Activated CD4-positive, alpha-beta memory T cell treated with anti-CD3 and anti-CD28 coated beads for 36 hours (primary cell): ENCODE measurements at regions not wholly inside any gene's neighbourhood (a gene's known extent, or its start where the extent isn't known, plus 50 kb on each side); places are given as distances from the start of the nearest gene placed in this dataset.
"Not testable (repeated sequence)": the region's sequence is repeated elsewhere in the genome, so short reads cannot be mapped to it uniquely, and the experiment has no call there.

Source experiments
- CTCF ChIA-PET: fragments of 350-600 bp; sonication (Branson Sonifier 250); formaldehyde crosslinking; loops from one replicate; lab custom pipeline; 2021; ENCODE audit warnings: antibody characterized with exemption, inconsistent platforms; lab: Charles Lee
- POLR2A ChIA-PET: fragments of 350-600 bp; sonication (Branson Sonifier 250); formaldehyde crosslinking; loops from one replicate; lab custom pipeline; 2021; ENCODE audit warnings: antibody characterized with exemption; lab: Charles Lee
- DNase-seq: peaks from one replicate; pipeline ENCODE4 v3.0.0-alpha.2; 2020
- H3K27ac Mint-ChIP-seq: one replicate; pipeline ENCODE4 v1.8.0; 2021; ENCODE audit warnings: mixed read lengths
- H3K27me3 Mint-ChIP-seq: one replicate; pipeline ENCODE4 v1.8.0; 2021; ENCODE audit warnings: mixed read lengths
- H3K36me3 Mint-ChIP-seq: one replicate; pipeline ENCODE4 v1.8.0; 2021; ENCODE audit warnings: mixed read lengths
- H3K4me1 Mint-ChIP-seq: one replicate; pipeline ENCODE4 v1.8.0; 2021; ENCODE audit warnings: low read depth, mixed read lengths
- H3K4me3 Mint-ChIP-seq: one replicate; pipeline ENCODE4 v1.8.0; 2021; ENCODE audit warnings: mild to moderate bottlenecking, mixed read lengths
- H3K9me3 Mint-ChIP-seq: one replicate; pipeline ENCODE4 v1.8.0; 2021; ENCODE audit warnings: mixed read lengths
- intact Hi-C: fragments of 100-400 bp; cut with micrococcal nuclease; formaldehyde crosslinking; loops from one replicate; pipeline ENCODE4 v1.15.1; 2023

DNA sequence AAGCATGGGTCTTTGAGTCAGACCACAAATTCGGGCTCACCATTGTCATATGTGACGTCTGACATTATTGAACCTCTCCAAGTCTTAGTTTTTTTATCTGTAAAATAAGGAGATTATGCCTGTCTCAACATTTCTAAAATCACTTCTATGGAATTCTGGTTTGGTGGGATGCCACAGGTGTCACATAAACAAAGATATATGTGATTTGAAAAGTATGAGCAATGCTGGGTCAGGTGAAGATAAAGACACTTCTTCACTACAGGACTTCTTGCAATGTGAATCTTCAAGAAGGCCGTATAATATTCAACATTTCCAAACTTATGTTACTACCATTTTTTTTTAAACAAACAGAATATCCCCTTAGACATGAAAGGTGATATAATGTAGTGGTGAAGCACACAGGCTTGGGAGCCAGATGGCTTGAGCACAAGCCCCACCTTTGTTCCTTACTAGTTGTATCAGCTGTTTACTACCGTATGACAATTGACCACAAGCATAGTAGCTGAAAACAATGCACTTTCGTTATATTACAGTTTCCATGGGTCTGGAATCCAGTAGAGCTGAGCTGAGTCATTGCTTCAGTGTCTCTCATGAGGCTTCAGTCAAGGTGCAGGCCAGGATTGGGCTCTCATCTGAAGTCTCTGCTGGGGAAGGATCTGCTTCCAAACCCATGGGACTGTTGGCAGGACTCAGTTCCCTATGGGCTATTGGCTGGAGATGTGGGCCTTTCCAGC is 87.7 kb downstream of the UTP18 start:
- H3K4me1 Mint-ChIP-seq: no peaks in the 10 kb centered on the region
- H3K36me3 Mint-ChIP-seq: no peaks in the 10 kb centered on the region
- H3K27me3 Mint-ChIP-seq: peaks cover 7% of the 10 kb centered on the region
- no peak overlapping the region for H3K27ac Mint-ChIP-seq
- no peak overlapping the region for H3K4me3 Mint-ChIP-seq
- ChIA-PET CTCF (no interaction called here), POLR2A (no interaction called here)
- intact Hi-C loops: no loop called here
- no peak for DNase-seq
- no peaks in the 10 kb centered on the region for H3K9me3 Mint-ChIP-seq

DNA sequence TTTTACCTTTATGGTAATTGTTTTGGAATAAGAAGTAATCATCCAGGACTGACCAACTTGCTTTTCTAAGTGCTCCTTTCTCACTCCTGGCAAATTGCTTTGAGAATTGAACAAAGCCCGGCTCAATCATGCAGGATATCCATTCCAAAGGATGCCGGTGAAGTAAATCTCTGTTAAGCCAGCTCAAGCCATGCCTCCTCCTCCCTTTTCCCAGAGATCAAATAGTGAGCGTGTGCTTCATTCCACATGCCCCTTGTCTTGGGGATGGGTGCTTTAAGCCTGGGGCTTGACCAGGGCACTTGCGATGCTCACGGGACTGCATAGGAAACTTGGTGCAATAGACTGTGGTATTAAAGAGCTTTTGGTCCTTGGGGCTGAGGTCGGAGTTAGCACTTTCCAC is 90.7 kb downstream of the UTP18 start:
- POLR2A ChIA-PET: no interaction called here
- no peak overlapping the region for H3K27ac Mint-ChIP-seq
- peaks cover 11% of the 10 kb centered on the region for H3K27me3 Mint-ChIP-seq
- no peak overlapping the region for H3K4me3 Mint-ChIP-seq
- H3K36me3 Mint-ChIP-seq: no peaks in the 10 kb centered on the region
- intact Hi-C loops: no loop called here
- H3K4me1 Mint-ChIP-seq: no peaks in the 10 kb centered on the region
- CTCF ChIA-PET: no interaction called here
- DNase-seq: no peak
- H3K9me3 Mint-ChIP-seq: no peaks in the 10 kb centered on the region

DNA sequence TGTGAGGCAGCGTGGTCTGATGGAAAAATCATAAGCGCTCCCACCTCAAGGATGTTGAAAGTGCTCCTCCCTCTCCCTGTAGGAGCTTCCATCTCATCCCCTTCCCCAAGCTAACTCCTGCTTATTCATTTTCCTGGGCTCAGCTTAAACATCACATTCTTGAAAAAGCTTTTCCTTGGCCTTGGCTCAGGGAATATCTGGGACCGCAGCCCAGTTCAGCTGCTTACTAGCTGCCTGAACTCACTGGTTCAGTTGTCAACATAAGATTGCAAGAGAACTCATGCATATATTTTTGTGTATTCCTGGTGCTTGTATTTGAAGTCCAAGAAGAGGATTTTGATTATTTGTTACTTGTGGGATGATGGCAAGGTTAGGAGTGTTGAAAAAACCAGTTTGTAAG is 91.5 kb downstream of the UTP18 start:
- Mint-ChIP-seq H3K4me3 (no peak overlapping the region), H3K4me1 (no peaks in the 10 kb centered on the region), H3K27ac (no peak overlapping the region), H3K36me3 (no peaks in the 10 kb centered on the region), H3K9me3 (no peaks in the 10 kb centered on the region), H3K27me3 (peaks cover 11% of the 10 kb centered on the region)
- ChIA-PET POLR2A (no interaction called here), CTCF (interaction anchor here (0.6 kb wide), 1 partner anchor 143 kb away, joined by 3 read pairs; no protein-coding TSS in a partner anchor)
- intact Hi-C loops: no loop called here
- DNase-seq: no peak

DNA sequence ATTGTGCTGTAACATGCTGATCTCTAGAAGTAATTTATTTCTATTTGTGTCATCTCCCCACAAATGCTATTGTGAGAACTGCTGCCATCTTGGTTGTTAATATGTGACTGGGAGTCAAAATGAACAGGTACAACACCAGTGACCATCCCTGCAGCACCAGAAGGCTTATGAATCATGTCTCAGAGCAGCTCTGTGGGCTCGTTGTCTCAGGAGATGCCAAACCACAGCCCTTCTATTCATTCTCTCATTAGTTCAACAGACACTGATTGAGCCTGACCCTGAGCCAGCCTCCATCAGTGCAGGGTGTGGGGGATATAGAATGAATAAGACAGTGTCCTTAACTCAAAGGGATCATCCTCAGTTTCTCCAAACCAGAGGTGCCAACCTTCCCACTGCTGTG is 92.5 kb downstream of the UTP18 start:
- H3K4me3 Mint-ChIP-seq: no peak overlapping the region
- CTCF ChIA-PET: interaction anchor here (1.1 kb wide), 1 partner anchor 108 kb away, joined by 3 read pairs; no protein-coding TSS in a partner anchor
- intact Hi-C loops: no loop called here
- POLR2A ChIA-PET: no interaction called here
- no peak for DNase-seq
- no peaks in the 10 kb centered on the region for H3K36me3 Mint-ChIP-seq
- no peak overlapping the region for H3K27ac Mint-ChIP-seq
- no peaks in the 10 kb centered on the region for H3K9me3 Mint-ChIP-seq
- H3K4me1 Mint-ChIP-seq: no peaks in the 10 kb centered on the region
- peaks cover 11% of the 10 kb centered on the region for H3K27me3 Mint-ChIP-seq

DNA sequence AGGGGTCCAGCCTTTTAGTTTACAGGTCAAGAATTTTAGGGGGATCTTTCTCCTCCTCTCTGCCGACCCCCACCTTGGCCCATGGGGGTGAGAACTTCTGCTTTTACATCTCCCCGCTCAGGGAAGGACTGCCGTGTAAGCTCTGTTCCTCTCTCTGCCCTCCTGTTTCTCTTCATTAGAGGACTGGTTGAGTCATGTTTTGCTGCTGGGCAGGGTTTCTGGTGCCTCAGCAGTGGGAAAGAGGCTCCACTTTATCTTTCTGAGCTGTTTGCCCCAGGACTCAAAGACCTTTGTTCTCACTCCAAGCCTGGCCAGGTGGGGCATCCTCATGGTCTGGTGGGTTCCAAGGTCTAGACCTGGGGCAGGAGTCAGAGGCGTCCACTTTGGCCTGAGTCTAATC is 93.0 kb downstream of the UTP18 start:
- no peaks in the 10 kb centered on the region for H3K9me3 Mint-ChIP-seq
- H3K4me3 Mint-ChIP-seq: no peak overlapping the region
- H3K27me3 Mint-ChIP-seq: peaks cover 11% of the 10 kb centered on the region
- DNase-seq: no peak
- POLR2A ChIA-PET: no interaction called here
- intact Hi-C loops: no loop called here
- no peaks in the 10 kb centered on the region for H3K4me1 Mint-ChIP-seq
- H3K36me3 Mint-ChIP-seq: no peaks in the 10 kb centered on the region
- H3K27ac Mint-ChIP-seq: no peak overlapping the region
- CTCF ChIA-PET: interaction anchor here (1.1 kb wide), 1 partner anchor 108 kb away, joined by 3 read pairs; no protein-coding TSS in a partner anchor

DNA sequence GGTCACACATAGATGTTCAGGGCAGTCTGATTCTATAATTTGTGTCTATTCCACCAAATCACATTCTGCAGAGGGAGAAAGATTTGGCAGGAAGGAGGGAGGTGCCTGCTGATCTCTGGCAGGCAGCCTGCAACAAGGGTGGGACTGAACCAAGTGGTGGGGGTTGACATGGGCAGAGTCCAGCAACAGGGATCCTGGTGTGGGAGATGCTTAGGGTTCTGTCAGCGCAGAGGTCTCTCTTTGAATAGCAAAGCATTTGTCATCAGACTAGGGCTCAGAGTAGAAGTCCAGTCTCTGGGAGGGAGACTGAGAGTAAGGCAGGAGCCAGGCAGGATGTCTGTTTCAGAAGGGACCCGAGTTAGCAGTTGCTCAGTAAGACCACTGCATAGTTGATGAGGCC is 94.6 kb downstream of the UTP18 start:
- CTCF ChIA-PET: no interaction called here
- no peak overlapping the region for H3K27ac Mint-ChIP-seq
- intact Hi-C loops: no loop called here
- H3K9me3 Mint-ChIP-seq: no peaks in the 10 kb centered on the region
- DNase-seq: no peak
- no peak overlapping the region for H3K4me3 Mint-ChIP-seq
- no peaks in the 10 kb centered on the region for H3K36me3 Mint-ChIP-seq
- peaks cover 15% of the 10 kb centered on the region for H3K27me3 Mint-ChIP-seq
- H3K4me1 Mint-ChIP-seq: no peaks in the 10 kb centered on the region
- POLR2A ChIA-PET: no interaction called here

DNA sequence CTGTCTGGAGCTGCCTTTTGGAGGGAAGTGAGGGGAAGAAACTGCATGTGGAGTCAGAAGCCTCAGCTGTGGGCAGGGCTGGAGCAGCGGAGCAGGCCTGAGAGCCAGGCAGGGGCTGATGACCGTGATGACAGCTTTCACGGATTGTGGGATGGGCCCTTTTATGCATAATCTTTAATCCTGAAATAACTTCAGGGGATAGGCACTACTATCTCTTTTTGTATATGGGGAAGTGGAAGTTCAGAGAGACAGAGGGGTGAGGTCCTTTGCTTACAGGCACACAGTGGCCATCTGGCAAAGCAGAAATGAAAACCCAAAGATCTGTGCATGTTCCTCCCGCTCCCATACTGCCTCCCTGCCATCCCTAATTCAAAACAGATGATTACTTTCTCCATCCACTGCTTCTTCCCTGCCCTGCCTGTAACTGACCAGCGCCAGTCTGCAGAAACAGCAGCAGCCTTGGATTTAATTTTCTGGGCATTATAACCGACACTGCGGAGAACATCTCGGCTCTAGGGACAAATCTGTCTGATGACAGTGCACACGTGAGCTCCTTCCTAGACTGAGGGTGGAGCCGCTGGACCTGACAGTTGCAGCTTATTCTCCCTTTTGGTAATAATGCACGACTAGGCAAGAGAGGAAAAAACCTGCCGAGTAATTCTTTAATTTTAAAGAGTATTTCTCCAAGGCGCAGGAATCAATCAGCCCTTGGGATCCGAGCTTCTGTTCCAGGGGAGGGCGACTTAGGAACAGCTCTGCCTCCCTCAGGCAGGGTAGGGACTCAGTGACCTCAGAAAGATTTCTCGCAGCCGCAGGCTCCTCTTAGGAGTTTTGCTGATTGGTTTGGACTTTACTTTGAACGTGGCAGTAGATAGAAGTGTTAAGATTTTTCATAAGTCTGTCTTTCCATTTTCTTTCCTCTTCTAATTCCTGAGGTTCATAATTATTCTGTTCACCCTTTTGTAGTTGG is 95.4 kb downstream of the UTP18 start:
- H3K4me1 Mint-ChIP-seq: no peaks in the 10 kb centered on the region
- DNase-seq: no peak
- H3K36me3 Mint-ChIP-seq: no peaks in the 10 kb centered on the region
- CTCF ChIA-PET: no interaction called here
- no peak overlapping the region for H3K27ac Mint-ChIP-seq
- POLR2A ChIA-PET: no interaction called here
- intact Hi-C loops: no loop called here
- H3K4me3 Mint-ChIP-seq: no peak overlapping the region
- no peaks in the 10 kb centered on the region for H3K9me3 Mint-ChIP-seq
- H3K27me3 Mint-ChIP-seq: peaks cover 15% of the 10 kb centered on the region

DNA sequence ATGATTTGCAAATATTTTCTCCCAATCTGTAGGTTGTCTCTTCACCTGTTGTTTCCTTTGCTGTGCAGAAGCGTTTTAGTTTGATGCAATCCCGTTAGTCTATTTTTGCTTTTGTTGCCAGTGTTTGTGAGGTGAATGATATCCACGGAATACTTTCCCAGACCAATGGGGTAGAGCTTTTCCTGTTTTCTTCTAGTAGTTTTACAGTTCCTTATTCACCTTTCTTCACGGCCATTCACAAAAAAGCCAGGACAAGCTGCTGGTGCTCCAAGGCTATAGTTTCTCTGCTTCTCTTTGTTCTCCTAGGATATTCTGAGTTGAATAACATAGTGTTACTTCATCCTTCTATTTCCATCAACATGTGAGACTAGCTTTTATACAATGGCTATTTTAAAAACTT is 98.7 kb downstream of the UTP18 start:
- Mint-ChIP-seq H3K9me3 (no peaks in the 10 kb centered on the region), H3K27me3 (peaks cover 4% of the 10 kb centered on the region), H3K27ac (no peak overlapping the region), H3K4me3 (no peak overlapping the region), H3K36me3 (no peaks in the 10 kb centered on the region), H3K4me1 (no peaks in the 10 kb centered on the region)
- no peak for DNase-seq
- POLR2A ChIA-PET: no interaction called here
- CTCF ChIA-PET: no interaction called here
- intact Hi-C loops: no loop called here

DNA sequence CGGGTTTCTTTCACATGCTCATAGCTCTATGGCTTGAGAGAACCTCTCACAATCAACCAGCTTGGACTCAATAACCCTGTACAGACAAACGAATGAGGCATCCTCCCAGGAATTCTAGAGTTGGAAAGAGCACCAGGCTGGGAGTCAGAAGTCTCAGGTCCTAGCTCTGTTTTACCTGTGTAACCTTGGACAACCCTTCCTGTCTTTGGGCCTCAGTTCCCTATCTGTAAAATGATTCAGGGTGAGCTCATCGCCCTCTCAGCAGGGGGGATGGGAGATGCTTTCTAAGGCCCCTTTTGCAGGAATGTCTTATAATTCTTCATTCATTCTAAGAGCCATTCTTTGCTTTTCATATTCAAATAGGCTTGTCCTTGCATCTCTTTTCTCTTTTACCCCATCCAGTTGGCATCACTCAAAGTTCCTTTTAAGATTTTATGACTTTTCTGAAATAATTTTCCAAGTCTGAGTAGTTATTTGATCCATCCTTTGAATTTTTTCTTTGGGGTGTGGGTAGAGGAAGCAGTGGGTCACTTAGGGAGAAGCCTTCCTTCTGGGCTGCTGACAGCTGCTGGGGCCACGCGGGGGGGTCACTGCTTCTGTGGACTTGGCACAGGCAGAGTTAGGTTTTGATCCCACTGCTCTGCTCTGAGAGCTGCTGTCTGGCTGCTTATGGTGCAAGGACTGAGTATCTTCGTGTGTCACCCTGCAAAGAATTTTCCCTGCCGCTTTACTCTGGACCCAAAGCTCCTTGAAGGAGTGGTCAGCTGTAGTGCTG is 102.7 kb downstream of the UTP18 start:
- H3K27me3 Mint-ChIP-seq: peaks cover 4% of the 10 kb centered on the region
- no peaks in the 10 kb centered on the region for H3K36me3 Mint-ChIP-seq

DNA sequence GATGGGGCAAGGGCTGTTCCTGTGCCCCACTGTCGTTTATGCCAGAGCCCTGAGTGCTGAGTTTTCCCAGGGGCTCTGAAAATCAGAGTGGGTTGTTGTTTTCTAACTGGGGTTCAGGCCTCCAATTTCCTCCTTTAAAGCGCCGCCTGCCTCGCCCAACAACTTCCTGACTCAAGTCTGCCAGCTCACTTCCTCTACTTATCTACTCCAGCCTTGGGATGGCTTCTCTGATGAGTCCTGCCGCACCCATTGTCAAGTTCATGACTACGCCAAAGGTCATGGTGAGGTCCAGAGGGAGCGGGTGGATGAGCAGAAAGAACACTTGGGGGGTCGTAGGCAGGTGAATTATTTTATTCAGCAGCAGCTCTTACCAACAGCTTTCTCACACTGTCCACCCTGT is 104.7 kb downstream of the UTP18 start:
- ChIA-PET POLR2A (no interaction called here), CTCF (interaction anchor here (1.2 to 1.5 kb wide), 2 partner anchors 171 to 173 kb away, joined by 3 to 4 read pairs; no protein-coding TSS in a partner anchor)
- H3K27me3 Mint-ChIP-seq: no peaks in the 10 kb centered on the region
- H3K4me3 Mint-ChIP-seq: no peak overlapping the region
- no peaks in the 10 kb centered on the region for H3K36me3 Mint-ChIP-seq
- peak; percentile 19 for DNase-seq
- H3K27ac Mint-ChIP-seq: no peak overlapping the region
- H3K4me1 Mint-ChIP-seq: peaks cover 14% of the 10 kb centered on the region
- no peaks in the 10 kb centered on the region for H3K9me3 Mint-ChIP-seq
- intact Hi-C loops: no loop called here

More for the DNA sequence above, 102.7 kb downstream of the UTP18 start:
- intact Hi-C loops: no loop called here
- ChIA-PET CTCF (interaction anchor here (1.2 kb wide), 1 partner anchor 9 kb away, joined by 3 read pairs; no protein-coding TSS in a partner anchor), POLR2A (no interaction called here)
- Mint-ChIP-seq H3K9me3 (no peaks in the 10 kb centered on the region), H3K27ac (no peak overlapping the region), H3K4me1 (peaks cover 14% of the 10 kb centered on the region), H3K4me3 (no peak overlapping the region)
- no peak for DNase-seq

DNA sequence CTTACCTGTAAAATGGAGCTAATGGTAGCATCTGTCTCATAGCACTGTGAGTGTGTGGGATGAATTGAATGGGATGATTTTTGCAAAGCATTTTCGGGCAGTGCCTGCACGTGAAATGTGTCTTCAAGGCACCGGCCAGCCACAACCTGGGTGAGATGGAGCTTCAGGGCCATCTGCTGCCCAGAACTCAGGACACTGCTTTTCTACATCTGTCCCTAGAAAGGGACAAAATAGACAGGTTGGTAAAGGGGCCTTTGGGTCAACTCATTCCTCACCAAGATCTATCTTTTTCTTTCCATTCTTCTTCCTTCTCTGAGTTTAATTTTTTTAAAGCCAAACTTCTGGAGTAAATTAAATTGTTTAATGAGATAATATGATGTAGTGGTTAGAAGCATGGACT is 106.5 kb downstream of the UTP18 start:
- DNase-seq: no peak
- Mint-ChIP-seq H3K4me3 (no peak overlapping the region), H3K36me3 (no peaks in the 10 kb centered on the region), H3K27ac (no peak overlapping the region), H3K4me1 (peaks cover 19% of the 10 kb centered on the region), H3K27me3 (no peaks in the 10 kb centered on the region), H3K9me3 (no peaks in the 10 kb centered on the region)
- ChIA-PET POLR2A (no interaction called here), CTCF (interaction anchor here (1.5 kb wide), 1 partner anchor 169 kb away, joined by 4 read pairs; no protein-coding TSS in a partner anchor)
- intact Hi-C loops: no loop called here

DNA sequence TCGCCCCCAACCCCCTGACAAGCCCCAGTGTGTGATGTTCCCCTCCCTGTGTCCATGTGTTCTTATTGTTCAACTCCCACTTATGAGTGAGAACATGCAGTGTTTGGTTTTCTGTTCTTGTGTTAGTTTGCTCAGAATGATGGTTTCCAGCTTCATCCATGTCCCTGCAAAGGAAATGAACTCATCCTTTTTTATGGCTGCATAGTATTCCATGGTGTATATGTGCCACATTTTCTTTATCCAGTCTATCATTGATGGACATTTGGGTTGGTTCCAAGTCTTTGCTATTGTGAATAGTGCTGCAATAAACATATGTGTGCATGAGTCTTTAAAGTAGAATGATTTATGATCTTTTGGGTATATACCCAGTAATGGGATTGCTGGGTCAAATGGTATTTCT is 107.5 kb downstream of the UTP18 start:
- POLR2A ChIA-PET, H3K27me3 Mint-ChIP-seq, H3K27ac Mint-ChIP-seq, CTCF ChIA-PET, intact Hi-C loops, H3K9me3 Mint-ChIP-seq, H3K4me3 Mint-ChIP-seq, DNase-seq, H3K36me3 Mint-ChIP-seq: not testable (repeated sequence)
- peaks cover 28% of the 10 kb centered on the region for H3K4me1 Mint-ChIP-seq
